ENCODE measurements at regions not wholly inside any gene's neighbourhood (a gene's known extent, or its start where the extent isn't known, plus 50 kb on each side); places are given as distances from the start of the nearest gene placed in this dataset.
"Not testable (repeated sequence)": the region's sequence is repeated elsewhere in the genome, so short reads cannot be mapped to it uniquely, and the experiment has no call there.

- no peaks in the 10 kb centered on the region for H3K9me3 ChIP-seq
- H3K4me3 ChIP-seq (ENCODE audit: low read depth, low read length): no peak overlapping the region
- no peaks in the 10 kb centered on the region for H3K4me1 ChIP-seq
- H3K27me3 ChIP-seq: no peaks in the 10 kb centered on the region
- no peak for DNase-seq
- TF ChIP-seq CTCF (IDR thresholded peaks at IDR 0.05; ENCODE audit: low read depth, low read length): no peak
- no peaks in the 10 kb centered on the region for H3K36me3 ChIP-seq
These were observed 412.9 kb downstream of the CHSY3 start for GRCh38 chr5:130316971-130317680.

- no peak for DNase-seq
- TF ChIP-seq CTCF (IDR thresholded peaks at IDR 0.05; ENCODE audit: low read depth, low read length): no peak
- no peaks in the 10 kb centered on the region for H3K4me1 ChIP-seq
These were observed 391.0 kb downstream of the CHSY3 start for GRCh38 chr5:130295235-130295634.

GRCh38 chr5:130294798-130295197 lies 390.5 kb downstream of the CHSY3 start:
- not testable (repeated sequence) for H3K9me3 ChIP-seq; H3K36me3 ChIP-seq; H3K27me3 ChIP-seq; DNase-seq; H3K4me1 ChIP-seq; H3K4me3 ChIP-seq (ENCODE audit: low read depth, low read length)

More at GRCh38 chr5:130295235-130295634, 391.0 kb downstream of the CHSY3 start:
- Histone ChIP-seq H3K4me3 (ENCODE audit: low read depth, low read length) (no peak overlapping the region), H3K36me3 (no peaks in the 10 kb centered on the region), H3K27me3 (no peaks in the 10 kb centered on the region), H3K9me3 (no peaks in the 10 kb centered on the region)

- Histone ChIP-seq H3K4me3 (ENCODE audit: low read depth, low read length) (no peak overlapping the region), H3K4me1 (no peaks in the 10 kb centered on the region), H3K27me3 (no peaks in the 10 kb centered on the region), H3K36me3 (no peaks in the 10 kb centered on the region), H3K9me3 (no peaks in the 10 kb centered on the region)
- no peak for TF ChIP-seq CTCF (IDR thresholded peaks at IDR 0.05; ENCODE audit: low read depth, low read length)
- DNase-seq: no peak
These were observed 386.0 kb downstream of the CHSY3 start for GRCh38 chr5:130290219-130290618.

- no peak for TF ChIP-seq CTCF (IDR thresholded peaks at IDR 0.05; ENCODE audit: low read depth, low read length)
- H3K4me1 ChIP-seq: no peaks in the 10 kb centered on the region
- H3K27me3 ChIP-seq: no peaks in the 10 kb centered on the region
- no peaks in the 10 kb centered on the region for H3K36me3 ChIP-seq
- no peak for DNase-seq
- H3K4me3 ChIP-seq (ENCODE audit: low read depth, low read length): no peak overlapping the region
- H3K9me3 ChIP-seq: no peaks in the 10 kb centered on the region
These were observed 385.1 kb downstream of the CHSY3 start for GRCh38 chr5:130289132-130290088.

GRCh38 chr5:130287438-130287837 lies 383.2 kb downstream of the CHSY3 start:
- Histone ChIP-seq H3K36me3 (no peaks in the 10 kb centered on the region), H3K9me3 (no peaks in the 10 kb centered on the region), H3K27me3 (no peaks in the 10 kb centered on the region), H3K4me1 (no peaks in the 10 kb centered on the region), H3K4me3 (ENCODE audit: low read depth, low read length) (no peak overlapping the region)
- DNase-seq: no peak
- TF ChIP-seq CTCF (IDR thresholded peaks at IDR 0.05; ENCODE audit: low read depth, low read length): no peak

All from BE2C (cell line).